HEK293 (cell line): ENCODE measurements at regions not wholly inside any gene's neighbourhood (a gene's known extent, or its start where the extent isn't known, plus 50 kb on each side); places are given as distances from the start of the nearest gene placed in this dataset.

Source experiments
- CTCF ChIA-PET: fragments of 350-600 bp; formaldehyde crosslinking; extraction: SDS; loops from one replicate; lab custom pipeline; 2021; ENCODE audit warnings: antibody characterized with exemption; lab: Yijun Ruan, JAX
- POLR2A ChIA-PET: fragments of 300-600 bp; formaldehyde crosslinking; extraction: SDS; loops from one replicate; lab custom pipeline; 2020; ENCODE audit warnings: antibody characterized with exemption, inconsistent platforms; lab: Yijun Ruan, JAX
- H3K27ac ChIP-seq: fragments of 200-500 bp; sonication (Bioruptor generic); 2 replicates; pipeline ENCODE4 v1.5.1; 2014; ENCODE audit warnings: low read depth, low read length, control low read depth, inconsistent platforms; ENCODE audit errors: extremely low read depth
- H3K36me3 ChIP-seq, 2 experiments: fragments of 200-500 bp in 1 of 2; sonication (Bioruptor generic) in 1 of 2; 1 replicate in 1 of 2; 2 replicates in 1 of 2; pipeline ENCODE4 v1.5.1; 2014 to 2017; ENCODE audit warnings: inconsistent platforms in 2 of 2, low read length in 2 of 2; ENCODE audit not compliant: control insufficient read depth in 2 of 2, insufficient read depth in 1 of 2
- H3K4me1 ChIP-seq: fragments of 200-500 bp; sonication (Bioruptor generic); 2 replicates; pipeline ENCODE4 v1.5.1; 2014; ENCODE audit warnings: mild to moderate bottlenecking, low read length, inconsistent platforms; ENCODE audit not compliant: control insufficient read depth, insufficient read depth
- H3K4me3 ChIP-seq: 2 replicates; pipeline ENCODE4 v1.5.1; 2011; ENCODE audit warnings: low read depth, mild to moderate bottlenecking, control low read depth, low read length, moderate library complexity
- H3K9me3 ChIP-seq: fragments of 200-500 bp; sonication (Bioruptor generic); 2 replicates; pipeline ENCODE4 v1.5.1; 2014; ENCODE audit warnings: low read depth, low read length, inconsistent platforms; ENCODE audit not compliant: control insufficient read depth, insufficient read depth
- EGR2 ChIP-seq: fragments of 450-650 bp; formaldehyde crosslinking; IDR thresholded peaks from 2 replicates; pipeline ENCODE4 v1.5.1; 2016; ENCODE audit warnings: low read depth, missing biosample characterization, missing genetic modification characterization
- GFI1B ChIP-seq: fragments of 450-650 bp; formaldehyde crosslinking; IDR thresholded peaks from 2 replicates; pipeline ENCODE4 v1.5.1; 2016; ENCODE audit warnings: missing biosample characterization, missing genetic modification characterization
- IKZF3 ChIP-seq: fragments of 450-650 bp; IDR thresholded peaks from 2 replicates; pipeline ENCODE4 v1.5.0; 2018; ENCODE audit warnings: missing biosample characterization, mild to moderate bottlenecking, missing genetic modification characterization, moderate library complexity
- KLF10 ChIP-seq: fragments of 450-650 bp; IDR thresholded peaks from 2 replicates; pipeline ENCODE4 v1.5.1; 2018; ENCODE audit warnings: missing biosample characterization, mild to moderate bottlenecking, missing genetic modification characterization
- KLF9 ChIP-seq: fragments of 450-650 bp; formaldehyde crosslinking; IDR thresholded peaks from 2 replicates; pipeline ENCODE4 v1.5.1; 2016; ENCODE audit warnings: missing biosample characterization, missing genetic modification characterization, low read depth
- MEIS1 ChIP-seq: sonication (generic); formaldehyde crosslinking; IDR thresholded peaks from 2 replicates; pipeline ENCODE4 v1.8.1; 2022; ENCODE audit warnings: missing genetic modification reagents, mild to moderate bottlenecking, borderline replicate concordance
- MZF1 ChIP-seq: fragments of 450-650 bp; formaldehyde crosslinking; IDR thresholded peaks from 2 replicates; pipeline ENCODE4 v1.5.1; 2017; ENCODE audit warnings: missing biosample characterization, missing genetic modification characterization, borderline replicate concordance
- REPIN1 ChIP-seq: fragments of 450-650 bp; formaldehyde crosslinking; IDR thresholded peaks from 2 replicates; pipeline ENCODE4 v1.5.1; 2017; ENCODE audit warnings: missing biosample characterization, missing genetic modification characterization, low read depth
- TRIM28 ChIP-seq: IDR thresholded peaks from 2 replicates; pipeline ENCODE4 v1.6.1; 2011; ENCODE audit warnings: low read length, control low read depth, borderline replicate concordance
- YY1 ChIP-seq: fragments of 450-650 bp; formaldehyde crosslinking; IDR thresholded peaks from 2 replicates; pipeline ENCODE4 v1.5.1; 2018; ENCODE audit warnings: missing biosample characterization, missing genetic modification characterization
- ZBTB17 ChIP-seq: fragments of 450-650 bp; formaldehyde crosslinking; IDR thresholded peaks from 2 replicates; pipeline ENCODE4 v1.5.1; 2016; ENCODE audit warnings: missing biosample characterization, missing genetic modification characterization
- ZBTB20 ChIP-seq: fragments of 450-650 bp; formaldehyde crosslinking; IDR thresholded peaks from 2 replicates; pipeline ENCODE4 v1.5.1; 2016; ENCODE audit warnings: missing biosample characterization, missing genetic modification characterization
- ZBTB6 ChIP-seq: fragments of 450-650 bp; formaldehyde crosslinking; IDR thresholded peaks from 2 replicates; pipeline ENCODE4 v1.5.1; 2017; ENCODE audit warnings: missing biosample characterization, missing genetic modification characterization
- ZNF2 ChIP-seq: fragments of 450-650 bp; formaldehyde crosslinking; IDR thresholded peaks from 2 replicates; pipeline ENCODE4 v1.5.1; 2016; ENCODE audit warnings: missing biosample characterization, missing genetic modification characterization
- ZNF311 ChIP-seq: fragments of 450-650 bp; formaldehyde crosslinking; IDR thresholded peaks from 2 replicates; pipeline ENCODE4 v1.5.1; 2017; ENCODE audit warnings: missing biosample characterization, missing genetic modification characterization, borderline replicate concordance
- ZNF350 ChIP-seq: fragments of 450-650 bp; formaldehyde crosslinking; IDR thresholded peaks from 2 replicates; pipeline ENCODE4 v1.5.0; 2017; ENCODE audit warnings: missing biosample characterization, mild to moderate bottlenecking, missing genetic modification characterization
- ZNF366 ChIP-seq: fragments of 450-650 bp; formaldehyde crosslinking; conservative IDR thresholded peaks from 2 replicates; pipeline ENCODE4 v1.5.1; 2016; ENCODE audit warnings: missing biosample characterization, missing genetic modification characterization
- ZNF398 ChIP-seq: fragments of 450-650 bp; formaldehyde crosslinking; IDR thresholded peaks from 2 replicates; pipeline ENCODE4 v1.5.1; 2017; ENCODE audit warnings: missing biosample characterization, missing genetic modification characterization
- ZNF521 ChIP-seq: fragments of 450-650 bp; formaldehyde crosslinking; IDR thresholded peaks from 2 replicates; pipeline ENCODE4 v1.5.1; 2017; ENCODE audit warnings: missing biosample characterization, mild to moderate bottlenecking, missing genetic modification characterization
- ZNF561 ChIP-seq: fragments of 450-650 bp; IDR thresholded peaks from 2 replicates; pipeline ENCODE4 v1.5.1; 2018; ENCODE audit warnings: missing biosample characterization, missing genetic modification characterization, borderline replicate concordance
- ZNF596 ChIP-seq: fragments of 450-650 bp; IDR thresholded peaks from 2 replicates; pipeline ENCODE4 v1.5.0; 2018; ENCODE audit warnings: missing biosample characterization, mild to moderate bottlenecking, missing genetic modification characterization, moderate library complexity
- ZNF621 ChIP-seq: fragments of 450-650 bp; formaldehyde crosslinking; IDR thresholded peaks from 2 replicates; pipeline ENCODE4 v1.5.1; 2017; ENCODE audit warnings: missing biosample characterization, missing genetic modification characterization
- ZNF660 ChIP-seq: fragments of 450-650 bp; IDR thresholded peaks from 2 replicates; pipeline ENCODE4 v1.5.1; 2018; ENCODE audit warnings: missing biosample characterization, mild to moderate bottlenecking, missing genetic modification characterization
- ZNF747 ChIP-seq: fragments of 450-650 bp; formaldehyde crosslinking; IDR thresholded peaks from 2 replicates; pipeline ENCODE4 v1.5.1; 2016; ENCODE audit warnings: missing biosample characterization, missing genetic modification characterization
- ZNF76 ChIP-seq: fragments of 450-650 bp; formaldehyde crosslinking; IDR thresholded peaks from 2 replicates; pipeline ENCODE4; 2016; ENCODE audit warnings: low read depth, missing biosample characterization, missing genetic modification characterization, borderline replicate concordance
- ZSCAN16 ChIP-seq: fragments of 450-650 bp; formaldehyde crosslinking; IDR thresholded peaks from 2 replicates; pipeline ENCODE4 v1.5.1; 2016; ENCODE audit warnings: missing biosample characterization, missing genetic modification characterization
- ZSCAN30 ChIP-seq: fragments of 450-650 bp; IDR thresholded peaks from 2 replicates; pipeline ENCODE4 v1.5.1; 2018; ENCODE audit warnings: missing biosample characterization, mild to moderate bottlenecking, missing genetic modification characterization, moderate library complexity
- TF ChIP-seq, protein P1 (sequence below): fragments of 450-650 bp; formaldehyde crosslinking; IDR thresholded peaks from 2 replicates; pipeline ENCODE4 v1.5.1; 2016; ENCODE audit warnings: missing biosample characterization, missing genetic modification characterization
- TF ChIP-seq, protein P2 (sequence below): fragments of 450-650 bp; formaldehyde crosslinking; IDR thresholded peaks from 2 replicates; pipeline ENCODE4 v1.5.1; 2016; ENCODE audit warnings: missing biosample characterization, missing genetic modification characterization

DNA sequence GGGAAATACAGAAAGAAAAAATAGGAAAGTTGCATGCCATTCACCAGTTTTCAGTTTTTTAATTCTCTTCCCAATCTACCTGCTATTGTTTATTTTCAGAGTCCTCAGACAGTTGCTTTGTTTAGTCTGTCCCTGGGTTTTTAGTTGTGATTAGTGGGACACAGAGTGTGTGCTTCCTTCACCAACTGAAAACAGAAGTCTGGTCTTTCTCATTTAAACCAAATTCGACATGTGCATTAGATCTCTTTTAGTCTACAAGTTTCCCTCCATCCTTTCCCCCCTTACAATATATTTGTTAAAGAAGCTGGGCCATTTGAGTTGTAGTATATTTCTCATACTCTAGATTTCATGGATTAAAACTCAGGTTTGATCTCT is 58.7 kb upstream of the STMND1 start:
- TF ChIP-seq GFI1B (tag by site-specific recombination) (no peak; the same call in 1 of the 2 replicates), ZNF76 (no peak), ZNF596 (tag by site-specific recombination) (no peak), EGR2 (tag by site-specific recombination) (no peak), ZNF311 (tag by site-specific recombination) (no peak), ZNF350 (tag by site-specific recombination) (no peak), REPIN1 (tag by site-specific recombination) (no peak), KLF9 (tag by site-specific recombination) (no peak), YY1 (tag by site-specific recombination) (no peak), ZNF521 (tag by site-specific recombination) (no peak), ZNF2 (tag by site-specific recombination) (no peak)
- TF ChIP-seq, protein P1, sequence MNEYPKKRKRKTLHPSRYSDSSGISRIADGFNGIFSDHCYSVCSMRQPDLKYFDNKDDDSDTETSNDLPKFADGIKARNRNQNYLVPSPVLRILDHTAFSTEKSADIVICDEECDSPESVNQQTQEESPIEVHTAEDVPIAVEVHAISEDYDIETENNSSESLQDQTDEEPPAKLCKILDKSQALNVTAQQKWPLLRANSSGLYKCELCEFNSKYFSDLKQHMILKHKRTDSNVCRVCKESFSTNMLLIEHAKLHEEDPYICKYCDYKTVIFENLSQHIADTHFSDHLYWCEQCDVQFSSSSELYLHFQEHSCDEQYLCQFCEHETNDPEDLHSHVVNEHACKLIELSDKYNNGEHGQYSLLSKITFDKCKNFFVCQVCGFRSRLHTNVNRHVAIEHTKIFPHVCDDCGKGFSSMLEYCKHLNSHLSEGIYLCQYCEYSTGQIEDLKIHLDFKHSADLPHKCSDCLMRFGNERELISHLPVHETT (tag by site-specific recombination): no peak
- Histone ChIP-seq H3K27ac (no peak overlapping the region), H3K9me3 (no peaks in the 10 kb centered on the region), H3K4me3 (no peak overlapping the region), H3K4me1 (peaks cover 2% of the 10 kb centered on the region; the same call in 1 of the 2 replicates), H3K36me3 (no peaks in the 10 kb centered on the region)
- ChIA-PET CTCF (interaction anchor here (1.2 to 1.3 kb wide), 2 partner anchors 10 to 44 kb away, joined by 4 read pairs; no protein-coding TSS in a partner anchor), POLR2A (no interaction called here)

DNA sequence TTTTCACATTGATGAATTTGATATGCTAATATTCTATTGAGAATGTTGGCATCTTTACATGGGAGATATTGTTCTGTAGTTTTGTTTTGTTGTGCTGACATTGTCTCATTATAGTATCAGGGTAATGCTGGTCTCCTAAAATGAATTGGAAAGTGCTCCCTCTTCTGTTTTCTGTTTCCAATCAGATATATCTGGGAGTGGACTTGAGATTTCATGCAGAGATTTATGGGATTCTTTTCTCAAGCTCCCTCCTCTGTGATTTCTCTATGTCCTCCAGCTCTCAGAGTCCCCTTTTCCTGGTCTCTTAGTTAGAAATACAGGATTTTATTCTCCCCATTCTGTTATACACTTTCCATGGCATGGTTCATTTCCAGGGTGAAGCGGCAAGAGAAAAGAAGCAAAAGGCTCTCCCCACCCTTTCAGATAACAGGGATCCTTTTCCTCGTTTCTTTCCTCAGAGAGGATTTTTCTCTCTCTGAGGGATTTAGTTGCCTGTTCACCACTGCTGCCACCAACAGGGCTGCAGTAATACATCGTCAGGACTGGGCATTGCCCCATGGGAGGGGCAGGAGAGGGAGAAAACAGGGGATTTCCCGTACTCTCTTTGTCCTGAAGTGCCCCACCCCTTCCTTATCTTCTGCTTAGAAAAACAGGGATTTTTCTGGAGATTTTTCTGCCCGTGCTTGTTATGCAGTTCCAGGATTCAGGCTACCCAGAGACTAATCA is 59.3 kb upstream of the STMND1 start:
- POLR2A ChIA-PET: no interaction called here
- Histone ChIP-seq H3K4me3 (no peak overlapping the region), H3K36me3 (no peaks in the 10 kb centered on the region), H3K9me3 (no peaks in the 10 kb centered on the region), H3K27ac (no peak overlapping the region), H3K4me1 (peaks cover 2% of the 10 kb centered on the region; the same call in 1 of the 2 replicates)
- CTCF ChIA-PET: interaction anchor here (1.3 kb wide), 1 partner anchor 9 kb away, joined by 4 read pairs; no protein-coding TSS in a partner anchor
- TF ChIP-seq ZNF561 (tag by site-specific recombination) (peak; percentile 37; the same call in 1 of the 2 replicates), IKZF3 (peak; percentile 63; the same call in 1 of the 2 replicates), ZNF366 (0 out of 2 replicates have a peak, but pooled peaks have one; percentile 24), ZBTB17 (tag by site-specific recombination) (peak; percentile 69), MEIS1 (no peak), ZBTB20 (tag by site-specific recombination) (peak; percentile 22; the same call in 1 of the 2 replicates), ZNF660 (tag by site-specific recombination) (0 out of 2 replicates have a peak, but pooled peaks have one; percentile 19), ZBTB6 (tag by site-specific recombination) (no peak), TRIM28 (peak; percentile 63; the same call in 1 of the 2 replicates), MZF1 (tag by site-specific recombination) (peak; percentile 90), GFI1B (tag by site-specific recombination) (peak; percentile 50; the same call in 1 of the 2 replicates), ZSCAN30 (tag by site-specific recombination) (peak; percentile 32; the same call in 1 of the 2 replicates), KLF9 (tag by site-specific recombination) (peak; percentile 62; the same call in 1 of the 2 replicates), ZNF398 (tag by site-specific recombination) (no peak), ZNF747 (no peak), ZNF621 (tag by site-specific recombination) (no peak), ZSCAN16 (tag by site-specific recombination) (no peak), KLF10 (tag by site-specific recombination) (peak; percentile 37; the same call in 1 of the 2 replicates)
- TF ChIP-seq, protein P2, sequence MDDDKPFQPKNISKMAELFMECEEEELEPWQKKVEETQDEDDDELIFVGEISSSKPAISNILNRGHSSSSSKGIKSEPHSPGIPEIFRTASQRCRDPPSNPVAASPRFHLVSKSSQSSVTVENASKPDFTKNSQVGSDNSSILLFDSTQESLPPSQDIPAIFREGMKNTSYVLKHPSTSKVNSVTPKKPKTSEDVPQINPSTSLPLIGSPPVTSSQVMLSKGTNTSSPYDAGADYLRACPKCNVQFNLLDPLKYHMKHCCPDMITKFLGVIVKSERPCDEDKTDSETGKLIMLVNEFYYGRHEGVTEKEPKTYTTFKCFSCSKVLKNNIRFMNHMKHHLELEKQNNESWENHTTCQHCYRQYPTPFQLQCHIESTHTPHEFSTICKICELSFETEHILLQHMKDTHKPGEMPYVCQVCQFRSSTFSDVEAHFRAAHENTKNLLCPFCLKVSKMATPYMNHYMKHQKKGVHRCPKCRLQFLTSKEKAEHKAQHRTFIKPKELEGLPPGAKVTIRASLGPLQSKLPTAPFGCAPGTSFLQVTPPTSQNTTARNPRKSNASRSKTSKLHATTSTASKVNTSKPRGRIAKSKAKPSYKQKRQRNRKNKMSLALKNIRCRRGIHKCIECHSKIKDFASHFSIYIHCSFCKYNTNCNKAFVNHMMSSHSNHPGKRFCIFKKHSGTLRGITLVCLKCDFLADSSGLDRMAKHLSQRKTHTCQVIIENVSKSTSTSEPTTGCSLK: no peak
